ENCODE measurements at regions not wholly inside any gene's neighbourhood (a gene's known extent, or its start where the extent isn't known, plus 50 kb on each side); places are given as distances from the start of the nearest gene placed in this dataset.
A peak's percentile ranks its signal among the peaks of the same experiment; 100 is the strongest.

DNA sequence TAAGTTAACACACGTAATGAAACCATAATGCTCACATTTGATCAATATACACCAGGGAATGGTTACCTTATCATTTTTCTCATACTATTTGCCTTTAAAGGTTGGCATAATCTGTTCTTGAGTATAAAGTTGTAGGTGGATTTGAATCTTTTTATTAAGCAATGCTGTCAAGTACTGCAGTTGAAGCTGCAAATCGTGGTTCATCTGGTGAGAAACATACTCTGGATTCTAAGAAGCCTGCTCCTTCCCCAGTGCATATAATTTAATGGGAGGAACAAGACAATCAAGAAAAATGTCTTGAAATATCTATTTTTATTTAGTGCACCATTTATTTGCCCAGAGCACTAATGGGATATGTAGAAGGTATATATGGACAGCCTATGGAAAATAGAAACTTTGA lies 68.7 kb upstream of the DLX6 start (continued):
- no peak for TF ChIP-seq NR2F2 (IDR thresholded peaks at IDR 0.05)
- no peak for TF ChIP-seq GABPA (IDR thresholded peaks at IDR 0.05 in 1 of 2, conservative IDR thresholded peaks at IDR 0.05 in 1 of 2)

DNA sequence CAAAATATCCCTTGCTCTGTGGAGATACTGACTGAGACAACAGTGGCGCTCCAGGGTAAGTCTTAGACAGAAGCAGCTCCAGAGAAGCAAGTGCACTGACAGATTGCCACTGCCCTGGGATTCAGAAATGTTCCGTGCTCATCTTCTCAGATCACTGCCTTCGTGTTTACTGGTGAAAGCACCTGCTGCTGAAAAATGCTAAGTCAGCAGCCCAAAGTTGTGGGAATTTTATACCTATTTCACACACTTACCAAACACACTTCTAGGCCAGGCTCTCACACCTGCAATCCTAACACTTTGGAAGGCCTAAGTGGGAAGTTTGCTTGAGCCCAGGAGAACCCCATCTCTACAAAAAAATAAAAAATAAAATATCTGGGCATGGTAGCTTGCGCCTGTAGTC lies 63.2 kb upstream of the DLX6 start:
- Histone ChIP-seq H3K27me3 (ENCODE audit: control insufficient read depth in 4 of 4, insufficient read depth in 4 of 4, low read length in 3 of 4) (no peaks in the 10 kb centered on the region), H3K4me3 (ENCODE audit: low read depth in 1 of 3, low read length in 3 of 3) (no peak overlapping the region), H3K36me3 (ENCODE audit: control insufficient read depth in 4 of 4, insufficient read depth in 3 of 4, low read depth in 1 of 4, low read length in 3 of 4) (no peaks in the 10 kb centered on the region), H3K27ac (ENCODE audit: low read depth in 1 of 2, low read length in 2 of 2) (no peak overlapping the region), H3K9ac (ENCODE audit: low read depth in 1 of 2, low read length in 2 of 2) (no peak overlapping the region), H3K4me1 (ENCODE audit: control insufficient read depth in 4 of 4, insufficient read depth in 4 of 4, low read length in 3 of 4) (no peaks in the 10 kb centered on the region), H3K9me3 (ENCODE audit: control insufficient read depth in 4 of 4, low read length in 3 of 4) (no peaks in the 10 kb centered on the region)
- TF ChIP-seq, protein P1, sequence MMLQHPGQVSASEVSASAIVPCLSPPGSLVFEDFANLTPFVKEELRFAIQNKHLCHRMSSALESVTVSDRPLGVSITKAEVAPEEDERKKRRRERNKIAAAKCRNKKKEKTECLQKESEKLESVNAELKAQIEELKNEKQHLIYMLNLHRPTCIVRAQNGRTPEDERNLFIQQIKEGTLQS (IDR thresholded peaks at IDR 0.05): no peak
- TF ChIP-seq, protein P2, sequence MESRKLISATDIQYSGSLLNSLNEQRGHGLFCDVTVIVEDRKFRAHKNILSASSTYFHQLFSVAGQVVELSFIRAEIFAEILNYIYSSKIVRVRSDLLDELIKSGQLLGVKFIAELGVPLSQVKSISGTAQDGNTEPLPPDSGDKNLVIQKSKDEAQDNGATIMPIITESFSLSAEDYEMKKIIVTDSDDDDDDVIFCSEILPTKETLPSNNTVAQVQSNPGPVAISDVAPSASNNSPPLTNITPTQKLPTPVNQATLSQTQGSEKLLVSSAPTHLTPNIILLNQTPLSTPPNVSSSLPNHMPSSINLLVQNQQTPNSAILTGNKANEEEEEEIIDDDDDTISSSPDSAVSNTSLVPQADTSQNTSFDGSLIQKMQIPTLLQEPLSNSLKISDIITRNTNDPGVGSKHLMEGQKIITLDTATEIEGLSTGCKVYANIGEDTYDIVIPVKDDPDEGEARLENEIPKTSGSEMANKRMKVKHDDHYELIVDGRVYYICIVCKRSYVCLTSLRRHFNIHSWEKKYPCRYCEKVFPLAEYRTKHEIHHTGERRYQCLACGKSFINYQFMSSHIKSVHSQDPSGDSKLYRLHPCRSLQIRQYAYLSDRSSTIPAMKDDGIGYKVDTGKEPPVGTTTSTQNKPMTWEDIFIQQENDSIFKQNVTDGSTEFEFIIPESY (IDR thresholded peaks at IDR 0.05): no peak
- TF ChIP-seq RAD21 (IDR thresholded peaks at IDR 0.05) (no peak), TAF1 (conservative IDR thresholded peaks at IDR 0.05) (no peak), FOXA1 (IDR thresholded peaks at IDR 0.05) (no peak), SP1 (IDR thresholded peaks at IDR 0.05) (no peak), HNF4A (conservative IDR thresholded peaks at IDR 0.05) (no peak), RXRA (IDR thresholded peaks at IDR 0.05) (no peak)
- DNase-seq (ENCODE audit: low spot score): no peak
- 85% methylated on average over 4 of the region's 4 CpGs for WGBS

DNA sequence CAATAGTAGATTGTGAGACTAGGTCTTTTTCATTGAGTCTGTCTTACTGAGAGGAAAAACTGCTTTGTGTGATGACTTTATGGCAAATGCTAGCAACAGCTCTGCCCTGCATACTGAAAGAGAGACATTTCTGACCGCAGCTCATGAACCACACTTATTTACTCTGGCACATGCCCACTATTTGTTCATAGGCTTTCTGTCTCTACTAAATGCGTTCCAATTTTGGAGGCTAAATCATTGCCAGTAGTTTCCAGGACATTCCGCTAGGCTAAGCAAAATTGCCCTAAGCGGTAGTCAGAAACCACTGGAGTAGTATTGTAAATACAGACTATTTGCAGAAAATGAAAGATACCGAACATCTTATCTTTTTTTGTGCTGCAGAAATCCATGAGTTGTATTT lies 55.6 kb upstream of the DLX6 start:
- 19% methylated on average over 5 of the region's 5 CpGs for WGBS
- Histone ChIP-seq H3K9ac (ENCODE audit: low read depth in 1 of 2, low read length in 2 of 2) (no peak overlapping the region), H3K27me3 (ENCODE audit: control insufficient read depth in 4 of 4, insufficient read depth in 4 of 4, low read length in 3 of 4) (no peaks in the 10 kb centered on the region), H3K9me3 (ENCODE audit: control insufficient read depth in 4 of 4, low read length in 3 of 4) (peaks cover 0 to 1% (median 0%) of the 10 kb centered on the region in 4 donors), H3K36me3 (ENCODE audit: control insufficient read depth in 4 of 4, insufficient read depth in 3 of 4, low read depth in 1 of 4, low read length in 3 of 4) (no peaks in the 10 kb centered on the region), H3K4me1 (ENCODE audit: control insufficient read depth in 4 of 4, insufficient read depth in 4 of 4, low read length in 3 of 4) (peaks cover 6 to 26% (median 18%) of the 10 kb centered on the region in 4 donors), H3K4me3 (ENCODE audit: low read depth in 1 of 3, low read length in 3 of 3) (no peak overlapping the region), H3K27ac (ENCODE audit: low read depth in 1 of 2, low read length in 2 of 2) (peak overlapping the region; percentile 70 to 87)
- no peak for DNase-seq (ENCODE audit: low spot score)
- TF ChIP-seq TAF1 (conservative IDR thresholded peaks at IDR 0.05) (no peak), RXRA (IDR thresholded peaks at IDR 0.05) (peak; percentile 34 to 67), RAD21 (IDR thresholded peaks at IDR 0.05) (peak; percentile 63 to 75), FOXA1 (IDR thresholded peaks at IDR 0.05) (peak; percentile 99), NR2F2 (IDR thresholded peaks at IDR 0.05) (no peak), HNF4A (conservative IDR thresholded peaks at IDR 0.05) (peak; percentile 66 to 69), YY1 (IDR thresholded peaks at IDR 0.05) (peak; percentile 93), EGR1 (IDR thresholded peaks at IDR 0.05; ENCODE audit: low read depth in 2 of 2) (no peak), SP1 (IDR thresholded peaks at IDR 0.05) (peak; percentile 78), JUND (IDR thresholded peaks at IDR 0.05) (peak; percentile 44 to 75), FOXA2 (IDR thresholded peaks at IDR 0.05) (peak; percentile 99), GABPA (IDR thresholded peaks at IDR 0.05 in 1 of 2, conservative IDR thresholded peaks at IDR 0.05 in 1 of 2) (peak in 1 of 2 donors; percentile 24), HNF4G (IDR thresholded peaks at IDR 0.05) (no peak)
- TF ChIP-seq, protein P2 (IDR thresholded peaks at IDR 0.05): peak; percentile 68
- TF ChIP-seq, protein P1 (IDR thresholded peaks at IDR 0.05): no peak
- TF ChIP-seq, protein P3, sequence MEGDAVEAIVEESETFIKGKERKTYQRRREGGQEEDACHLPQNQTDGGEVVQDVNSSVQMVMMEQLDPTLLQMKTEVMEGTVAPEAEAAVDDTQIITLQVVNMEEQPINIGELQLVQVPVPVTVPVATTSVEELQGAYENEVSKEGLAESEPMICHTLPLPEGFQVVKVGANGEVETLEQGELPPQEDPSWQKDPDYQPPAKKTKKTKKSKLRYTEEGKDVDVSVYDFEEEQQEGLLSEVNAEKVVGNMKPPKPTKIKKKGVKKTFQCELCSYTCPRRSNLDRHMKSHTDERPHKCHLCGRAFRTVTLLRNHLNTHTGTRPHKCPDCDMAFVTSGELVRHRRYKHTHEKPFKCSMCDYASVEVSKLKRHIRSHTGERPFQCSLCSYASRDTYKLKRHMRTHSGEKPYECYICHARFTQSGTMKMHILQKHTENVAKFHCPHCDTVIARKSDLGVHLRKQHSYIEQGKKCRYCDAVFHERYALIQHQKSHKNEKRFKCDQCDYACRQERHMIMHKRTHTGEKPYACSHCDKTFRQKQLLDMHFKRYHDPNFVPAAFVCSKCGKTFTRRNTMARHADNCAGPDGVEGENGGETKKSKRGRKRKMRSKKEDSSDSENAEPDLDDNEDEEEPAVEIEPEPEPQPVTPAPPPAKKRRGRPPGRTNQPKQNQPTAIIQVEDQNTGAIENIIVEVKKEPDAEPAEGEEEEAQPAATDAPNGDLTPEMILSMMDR (IDR thresholded peaks at IDR 0.05; ENCODE audit: low read depth, low read length, missing input control): peak; percentile 38
- TF ChIP-seq, protein P4, sequence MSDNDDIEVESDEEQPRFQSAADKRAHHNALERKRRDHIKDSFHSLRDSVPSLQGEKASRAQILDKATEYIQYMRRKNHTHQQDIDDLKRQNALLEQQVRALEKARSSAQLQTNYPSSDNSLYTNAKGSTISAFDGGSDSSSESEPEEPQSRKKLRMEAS (IDR thresholded peaks at IDR 0.05): peak; percentile 80
- TF ChIP-seq, protein P5, sequence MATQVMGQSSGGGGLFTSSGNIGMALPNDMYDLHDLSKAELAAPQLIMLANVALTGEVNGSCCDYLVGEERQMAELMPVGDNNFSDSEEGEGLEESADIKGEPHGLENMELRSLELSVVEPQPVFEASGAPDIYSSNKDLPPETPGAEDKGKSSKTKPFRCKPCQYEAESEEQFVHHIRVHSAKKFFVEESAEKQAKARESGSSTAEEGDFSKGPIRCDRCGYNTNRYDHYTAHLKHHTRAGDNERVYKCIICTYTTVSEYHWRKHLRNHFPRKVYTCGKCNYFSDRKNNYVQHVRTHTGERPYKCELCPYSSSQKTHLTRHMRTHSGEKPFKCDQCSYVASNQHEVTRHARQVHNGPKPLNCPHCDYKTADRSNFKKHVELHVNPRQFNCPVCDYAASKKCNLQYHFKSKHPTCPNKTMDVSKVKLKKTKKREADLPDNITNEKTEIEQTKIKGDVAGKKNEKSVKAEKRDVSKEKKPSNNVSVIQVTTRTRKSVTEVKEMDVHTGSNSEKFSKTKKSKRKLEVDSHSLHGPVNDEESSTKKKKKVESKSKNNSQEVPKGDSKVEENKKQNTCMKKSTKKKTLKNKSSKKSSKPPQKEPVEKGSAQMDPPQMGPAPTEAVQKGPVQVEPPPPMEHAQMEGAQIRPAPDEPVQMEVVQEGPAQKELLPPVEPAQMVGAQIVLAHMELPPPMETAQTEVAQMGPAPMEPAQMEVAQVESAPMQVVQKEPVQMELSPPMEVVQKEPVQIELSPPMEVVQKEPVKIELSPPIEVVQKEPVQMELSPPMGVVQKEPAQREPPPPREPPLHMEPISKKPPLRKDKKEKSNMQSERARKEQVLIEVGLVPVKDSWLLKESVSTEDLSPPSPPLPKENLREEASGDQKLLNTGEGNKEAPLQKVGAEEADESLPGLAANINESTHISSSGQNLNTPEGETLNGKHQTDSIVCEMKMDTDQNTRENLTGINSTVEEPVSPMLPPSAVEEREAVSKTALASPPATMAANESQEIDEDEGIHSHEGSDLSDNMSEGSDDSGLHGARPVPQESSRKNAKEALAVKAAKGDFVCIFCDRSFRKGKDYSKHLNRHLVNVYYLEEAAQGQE (IDR thresholded peaks at IDR 0.05): peak; percentile 85
